AG04449 (cell line): ENCODE measurements at regions not wholly inside any gene's neighbourhood (a gene's known extent, or its start where the extent isn't known, plus 50 kb on each side); places are given as distances from the start of the nearest gene placed in this dataset.
A peak's percentile ranks its signal among the peaks of the same experiment; 100 is the strongest.

Experiments
- CTCF ChIA-PET: fragments of 350-600 bp; formaldehyde crosslinking; extraction: SDS; loops from one replicate; lab custom pipeline; 2021; ENCODE audit warnings: antibody characterized with exemption; lab: Yijun Ruan, JAX
- POLR2A ChIA-PET: fragments of 400-600, 350-600 bp; formaldehyde crosslinking; extraction: SDS; loops from one replicate; lab custom pipeline; 2020; ENCODE audit warnings: antibody characterized with exemption, inconsistent platforms; lab: Yijun Ruan, JAX
- DNase-seq: peaks from one replicate; pipeline ENCODE4 v3.0.0-alpha.2; 2010; ENCODE audit warnings: low read depth, low spot score
- H3K4me3 ChIP-seq: 2 replicates; pipeline ENCODE4 v1.5.1; 2011; ENCODE audit warnings: low read depth, mild to moderate bottlenecking, control low read depth, low read length
- TF ChIP-seq, protein P1 (sequence below): IDR thresholded peaks from one replicate; pipeline ENCODE4 v1.5.1; 2011; ENCODE audit warnings: mild to moderate bottlenecking, moderate library complexity, low read length, control low read depth, inconsistent platforms; ENCODE audit not compliant: insufficient read depth; ENCODE audit errors: missing control alignments

DNA sequence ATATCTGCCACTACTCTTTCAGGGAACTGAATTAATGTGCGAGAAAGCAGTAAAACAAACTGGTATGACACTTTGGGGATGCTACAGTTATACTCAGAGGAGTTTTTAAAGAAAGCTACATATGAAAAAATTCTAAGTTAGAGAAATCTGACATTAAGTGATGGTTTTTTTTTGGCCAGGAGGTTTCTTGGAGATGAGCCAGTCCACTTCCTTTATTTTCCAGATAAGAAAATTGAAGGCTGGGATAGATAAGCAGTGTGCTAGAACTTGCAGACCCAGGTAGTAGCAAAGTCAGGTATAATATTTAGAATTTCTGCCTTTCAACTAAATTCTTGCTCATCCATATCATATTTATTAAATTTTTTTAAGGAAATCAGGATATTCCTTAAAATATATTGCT is 106.8 kb downstream of the FAT4 start:
- no peak for DNase-seq
- CTCF ChIA-PET, result no interaction called here

DNA sequence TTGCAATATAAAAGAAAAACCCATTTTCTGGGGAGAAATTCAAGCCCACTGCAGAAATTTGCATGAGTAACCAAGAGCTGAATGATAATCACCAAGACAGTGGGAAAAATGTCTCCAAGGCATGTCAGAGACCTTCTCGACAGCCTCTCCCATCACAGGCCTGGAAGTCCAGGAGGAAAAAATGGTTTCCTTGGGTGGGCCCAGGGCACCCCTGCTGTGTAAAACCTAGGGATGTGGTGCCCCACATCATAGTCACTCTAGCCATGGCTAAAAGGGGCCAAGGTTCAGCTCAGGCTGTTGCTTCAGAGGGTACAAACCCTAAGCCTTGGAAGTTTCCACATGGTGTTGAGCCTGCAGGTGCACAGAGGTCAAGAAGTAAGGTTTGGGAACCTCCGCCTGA is 108.4 kb downstream of the FAT4 start:
- POLR2A ChIA-PET, result no interaction called here
- TF ChIP-seq, protein P1, sequence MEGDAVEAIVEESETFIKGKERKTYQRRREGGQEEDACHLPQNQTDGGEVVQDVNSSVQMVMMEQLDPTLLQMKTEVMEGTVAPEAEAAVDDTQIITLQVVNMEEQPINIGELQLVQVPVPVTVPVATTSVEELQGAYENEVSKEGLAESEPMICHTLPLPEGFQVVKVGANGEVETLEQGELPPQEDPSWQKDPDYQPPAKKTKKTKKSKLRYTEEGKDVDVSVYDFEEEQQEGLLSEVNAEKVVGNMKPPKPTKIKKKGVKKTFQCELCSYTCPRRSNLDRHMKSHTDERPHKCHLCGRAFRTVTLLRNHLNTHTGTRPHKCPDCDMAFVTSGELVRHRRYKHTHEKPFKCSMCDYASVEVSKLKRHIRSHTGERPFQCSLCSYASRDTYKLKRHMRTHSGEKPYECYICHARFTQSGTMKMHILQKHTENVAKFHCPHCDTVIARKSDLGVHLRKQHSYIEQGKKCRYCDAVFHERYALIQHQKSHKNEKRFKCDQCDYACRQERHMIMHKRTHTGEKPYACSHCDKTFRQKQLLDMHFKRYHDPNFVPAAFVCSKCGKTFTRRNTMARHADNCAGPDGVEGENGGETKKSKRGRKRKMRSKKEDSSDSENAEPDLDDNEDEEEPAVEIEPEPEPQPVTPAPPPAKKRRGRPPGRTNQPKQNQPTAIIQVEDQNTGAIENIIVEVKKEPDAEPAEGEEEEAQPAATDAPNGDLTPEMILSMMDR, result no peak
- no peak for DNase-seq
- CTCF ChIA-PET, result no interaction called here
- H3K4me3 ChIP-seq, result no peak overlapping the region

More for the DNA sequence above, 106.8 kb downstream of the FAT4 start:
- TF ChIP-seq, protein P1, result no peak
- POLR2A ChIA-PET, result no interaction called here
- no peak overlapping the region for H3K4me3 ChIP-seq

DNA sequence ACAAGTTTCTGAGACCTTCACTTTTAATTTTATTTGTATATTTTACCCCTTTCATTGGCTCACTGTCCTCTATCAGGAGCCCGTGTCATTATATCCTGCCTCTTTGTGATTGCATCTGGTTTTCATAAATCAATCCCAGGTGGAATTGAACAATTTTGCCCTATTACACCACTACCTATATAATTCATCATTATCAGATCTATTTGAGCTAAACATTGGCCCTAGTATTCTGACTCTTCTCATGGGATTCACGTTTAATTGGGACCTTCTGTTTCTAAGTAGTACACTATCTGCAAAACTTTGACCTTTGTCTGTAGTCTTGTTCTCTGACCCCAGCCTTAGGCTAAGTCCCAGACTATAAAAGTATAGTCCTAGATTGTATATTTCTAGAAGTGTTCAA is 114.1 kb downstream of the FAT4 start:
- ChIA-PET CTCF (no interaction called here), POLR2A (no interaction called here)
- DNase-seq, result no peak
- no peak overlapping the region for H3K4me3 ChIP-seq
- TF ChIP-seq, protein P1, result no peak

DNA sequence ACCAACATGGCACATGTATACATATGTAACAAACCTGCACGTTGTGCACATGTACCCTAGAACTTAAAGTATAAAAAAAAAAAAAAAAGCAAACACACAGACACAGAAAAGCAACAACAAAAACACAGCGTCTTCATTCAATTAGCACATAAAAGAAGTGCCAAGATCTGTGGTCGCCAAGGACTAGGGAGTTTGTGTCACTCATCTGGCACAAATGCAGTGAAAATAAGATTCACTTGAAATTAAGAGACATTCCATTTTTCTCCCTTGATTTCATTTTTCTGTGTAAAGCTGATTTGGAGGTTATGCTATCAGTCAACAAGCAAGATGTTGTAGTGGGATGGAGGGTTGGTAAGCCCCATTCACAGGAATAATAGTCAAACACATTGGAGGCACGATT is 115.3 kb downstream of the FAT4 start:
- POLR2A ChIA-PET, result no interaction called here
- TF ChIP-seq, protein P1, result no peak
- CTCF ChIA-PET, result no interaction called here
- no peak for DNase-seq
- no peak overlapping the region for H3K4me3 ChIP-seq

DNA sequence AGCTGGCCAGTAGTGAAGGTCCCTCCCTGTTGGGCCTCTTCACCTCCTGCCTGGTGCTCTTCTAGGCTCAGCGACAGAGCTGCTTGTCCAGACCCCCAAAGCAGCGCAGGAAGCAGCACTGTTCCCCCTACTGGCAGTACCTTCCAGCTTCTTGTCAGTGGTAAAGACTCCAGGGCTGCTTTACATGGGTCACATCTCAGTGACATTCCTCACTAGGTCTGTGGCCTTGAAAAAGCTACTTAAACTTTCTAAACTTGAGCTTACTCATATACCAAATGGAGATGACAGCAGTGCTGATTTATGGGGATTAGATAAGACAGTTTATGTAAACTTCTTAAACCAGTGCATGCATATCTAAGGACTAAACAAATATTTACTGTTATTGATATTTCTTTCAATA is 117.3 kb downstream of the FAT4 start:
- no peak overlapping the region for H3K4me3 ChIP-seq
- no peak for DNase-seq
- TF ChIP-seq, protein P1, result no peak
- ChIA-PET POLR2A (no interaction called here), CTCF (interaction anchor here (0.9 kb wide), 1 partner anchor 21 kb away, joined by 3 read pairs; no protein-coding TSS in a partner anchor)

DNA sequence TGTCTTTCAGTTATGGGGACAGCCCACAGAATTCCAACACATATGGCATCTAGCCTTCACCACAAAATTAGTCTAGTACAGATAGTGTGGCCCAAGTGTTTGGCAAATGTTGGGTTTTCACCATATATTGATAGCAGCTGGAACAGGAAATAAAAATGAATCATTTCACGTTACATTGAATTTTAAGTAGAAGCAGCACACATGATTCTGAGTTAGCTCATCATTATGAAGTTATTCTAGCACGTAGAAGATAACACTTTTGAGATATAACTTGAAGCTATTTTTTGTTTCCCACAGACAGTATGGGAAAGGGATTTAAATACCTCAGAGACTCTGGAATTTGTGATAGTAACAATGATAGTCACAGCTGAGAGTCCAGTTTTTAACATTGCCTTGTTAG is 118.7 kb downstream of the FAT4 start:
- CTCF ChIA-PET, result no interaction called here
- POLR2A ChIA-PET, result no interaction called here
- DNase-seq, result peak; percentile 47
- TF ChIP-seq, protein P1, result no peak
- H3K4me3 ChIP-seq, result no peak overlapping the region
